ENCODE measurements at regions not wholly inside any gene's neighbourhood (a gene's known extent, or its start where the extent isn't known, plus 50 kb on each side); places are given as distances from the start of the nearest gene placed in this dataset.

DNA sequence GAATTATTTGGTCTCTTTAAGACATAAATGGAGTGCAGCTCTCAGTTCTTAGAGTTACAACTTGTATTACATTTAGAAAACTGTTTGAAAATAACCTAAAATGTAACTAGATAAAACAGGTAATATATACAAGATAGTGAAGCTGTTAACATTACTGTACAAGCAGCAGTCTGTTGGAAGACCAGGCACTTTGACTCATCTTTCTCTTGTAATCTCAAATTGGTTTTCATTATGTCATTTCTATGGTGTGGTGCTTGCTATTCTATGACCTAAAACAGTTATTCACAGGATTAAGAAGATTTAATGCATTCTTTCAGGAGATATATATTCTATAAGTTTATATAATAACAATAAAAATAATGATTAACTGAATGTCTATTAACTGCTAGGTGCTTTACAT, 282.5 kb upstream of the PITX2 start:
- no peaks in the 10 kb centered on the region for H3K4me1 ChIP-seq
- TF ChIP-seq, protein P1, sequence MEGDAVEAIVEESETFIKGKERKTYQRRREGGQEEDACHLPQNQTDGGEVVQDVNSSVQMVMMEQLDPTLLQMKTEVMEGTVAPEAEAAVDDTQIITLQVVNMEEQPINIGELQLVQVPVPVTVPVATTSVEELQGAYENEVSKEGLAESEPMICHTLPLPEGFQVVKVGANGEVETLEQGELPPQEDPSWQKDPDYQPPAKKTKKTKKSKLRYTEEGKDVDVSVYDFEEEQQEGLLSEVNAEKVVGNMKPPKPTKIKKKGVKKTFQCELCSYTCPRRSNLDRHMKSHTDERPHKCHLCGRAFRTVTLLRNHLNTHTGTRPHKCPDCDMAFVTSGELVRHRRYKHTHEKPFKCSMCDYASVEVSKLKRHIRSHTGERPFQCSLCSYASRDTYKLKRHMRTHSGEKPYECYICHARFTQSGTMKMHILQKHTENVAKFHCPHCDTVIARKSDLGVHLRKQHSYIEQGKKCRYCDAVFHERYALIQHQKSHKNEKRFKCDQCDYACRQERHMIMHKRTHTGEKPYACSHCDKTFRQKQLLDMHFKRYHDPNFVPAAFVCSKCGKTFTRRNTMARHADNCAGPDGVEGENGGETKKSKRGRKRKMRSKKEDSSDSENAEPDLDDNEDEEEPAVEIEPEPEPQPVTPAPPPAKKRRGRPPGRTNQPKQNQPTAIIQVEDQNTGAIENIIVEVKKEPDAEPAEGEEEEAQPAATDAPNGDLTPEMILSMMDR (IDR thresholded peaks at IDR 0.05) = no peak

DNA sequence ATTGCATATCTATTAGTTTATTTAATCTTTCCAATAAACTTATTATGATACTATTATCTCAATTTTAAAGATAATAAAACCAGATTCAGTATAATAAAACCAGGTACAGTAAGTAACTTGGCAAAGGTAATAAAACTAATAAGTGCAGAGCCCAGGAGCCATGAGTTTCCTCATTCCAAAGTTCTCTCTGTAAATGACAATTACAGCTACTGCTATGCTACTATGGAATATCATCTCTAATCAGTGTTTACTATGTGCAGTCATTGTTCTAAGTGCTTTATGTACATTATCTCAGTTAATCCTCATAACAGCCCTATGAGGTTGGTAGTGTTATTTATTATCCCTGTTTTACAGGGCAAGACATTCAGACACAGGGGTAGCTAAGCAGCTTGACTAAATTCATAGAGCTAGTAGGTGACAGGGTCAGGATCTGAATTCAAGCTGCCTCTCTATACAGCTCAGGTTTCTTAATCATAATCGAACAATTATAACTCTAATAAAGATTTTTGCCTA, 285.0 kb upstream of the PITX2 start:
- Histone ChIP-seq H3K4me3 (no peak overlapping the region), H3K4me1 (no peaks in the 10 kb centered on the region), H3K36me3 (no peaks in the 10 kb centered on the region), H3K27me3 (no peaks in the 10 kb centered on the region), H3K9me3 (no peaks in the 10 kb centered on the region), H3K27ac (no peak overlapping the region)
- WGBS, 2 donors = 71 to 82% methylated on average over 1 of the region's 1 CpG
- TF ChIP-seq, protein P1 (IDR thresholded peaks at IDR 0.05) = no peak
- DNase-seq (no peak), ATAC-seq (no peak)
- intact Hi-C loops (cut with DNase I) = no loop called here

More for the DNA sequence above, 282.5 kb upstream of the PITX2 start:
- no peak for ATAC-seq
- H3K36me3 ChIP-seq = no peaks in the 10 kb centered on the region
- H3K27me3 ChIP-seq = no peaks in the 10 kb centered on the region
- no peak for DNase-seq
- H3K4me3 ChIP-seq = no peak overlapping the region
- H3K27ac ChIP-seq = no peak overlapping the region
- intact Hi-C loops (cut with DNase I) = loop anchor here in 1 of 10 donors (2.0 kb wide), 1 partner anchor 13 kb away; no protein-coding TSS in a partner anchor
- H3K9me3 ChIP-seq = no peaks in the 10 kb centered on the region

DNA sequence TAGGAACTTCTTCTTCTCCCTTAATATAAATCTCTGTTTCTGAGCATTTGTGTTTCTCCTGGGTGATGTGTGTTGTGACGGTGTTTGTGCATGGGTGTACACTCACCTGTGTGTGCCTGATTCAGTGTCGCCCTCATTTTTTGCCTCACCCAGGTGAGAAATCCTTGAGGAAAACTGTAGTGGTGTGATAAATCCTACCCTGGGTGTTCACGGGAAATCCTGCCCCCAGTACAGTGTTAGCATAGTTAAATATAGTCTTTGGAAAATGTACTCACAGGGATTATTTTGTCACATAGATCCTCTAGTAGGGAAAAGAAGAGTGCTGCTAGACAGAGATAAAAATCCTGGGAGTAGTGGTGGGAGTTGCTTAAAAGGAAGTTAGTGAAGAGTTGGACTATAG, 291.9 kb upstream of the PITX2 start:
- intact Hi-C loops (cut with DNase I) = no loop called here
- no peak overlapping the region for H3K27ac ChIP-seq
- H3K9me3 ChIP-seq = no peaks in the 10 kb centered on the region
- WGBS, 2 donors = 73 to 76% methylated on average over 3 of the region's 3 CpGs
- no peak overlapping the region for H3K4me3 ChIP-seq
- no peaks in the 10 kb centered on the region for H3K27me3 ChIP-seq
- H3K4me1 ChIP-seq = no peaks in the 10 kb centered on the region
- ATAC-seq (no peak), DNase-seq (no peak)
- TF ChIP-seq, protein P1 (IDR thresholded peaks at IDR 0.05) = no peak
- H3K36me3 ChIP-seq = no peaks in the 10 kb centered on the region

DNA sequence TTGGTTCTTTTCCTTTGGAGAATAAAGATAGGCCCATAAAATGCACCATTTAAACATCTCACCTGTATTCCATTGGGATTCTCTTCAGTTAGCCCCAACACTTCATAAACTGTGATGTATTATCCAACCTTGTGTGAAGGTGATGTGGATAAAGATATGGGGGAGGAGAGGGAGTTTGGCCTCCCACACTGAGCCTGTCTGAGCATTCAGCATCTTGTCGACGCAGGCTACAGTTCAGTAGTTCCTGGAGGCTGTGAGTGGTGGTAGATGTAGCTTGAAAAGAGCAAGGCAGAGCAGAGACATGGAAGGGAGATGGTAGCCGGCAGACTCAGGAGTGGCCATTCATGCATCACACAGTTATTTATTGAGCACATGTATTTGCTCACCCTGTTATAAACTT, 292.4 kb upstream of the PITX2 start:
- no peak for DNase-seq
- Histone ChIP-seq H3K9me3 (no peaks in the 10 kb centered on the region), H3K27me3 (no peaks in the 10 kb centered on the region), H3K36me3 (no peaks in the 10 kb centered on the region), H3K27ac (no peak overlapping the region), H3K4me1 (no peaks in the 10 kb centered on the region), H3K4me3 (no peak overlapping the region)
- intact Hi-C loops (cut with DNase I) = no loop called here
- TF ChIP-seq, protein P1 (IDR thresholded peaks at IDR 0.05) = no peak
- no peak for ATAC-seq
- 45 to 48% methylated on average over 3 of the region's 3 CpGs for WGBS, 2 donors
